ENCODE measurements at regions not wholly inside any gene's neighbourhood (a gene's known extent, or its start where the extent isn't known, plus 50 kb on each side); places are given as distances from the start of the nearest gene placed in this dataset.

DNA sequence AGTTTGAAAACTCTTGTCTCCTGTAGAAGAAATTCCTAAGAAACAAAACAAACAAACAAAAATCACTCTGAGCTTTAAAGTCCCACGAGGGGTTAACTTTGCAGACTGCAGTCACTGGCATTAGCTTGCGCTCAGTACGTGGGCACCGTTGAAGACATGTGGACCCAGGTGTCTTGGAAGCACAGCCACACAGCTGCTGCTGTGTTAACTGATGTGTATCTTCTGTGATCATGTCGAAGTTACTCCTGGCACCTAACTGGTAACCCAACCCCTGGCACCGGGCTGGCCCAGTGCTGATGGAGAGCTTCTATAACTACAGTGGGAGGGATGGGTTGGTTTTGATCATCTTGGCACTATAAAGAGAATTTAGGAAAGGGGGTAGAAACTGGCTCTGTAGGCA is 51.6 kb upstream of the FHL2 start:
- TF ChIP-seq RAD21 (IDR thresholded peaks at IDR 0.05; ENCODE audit: low read depth): no peak
- TF ChIP-seq, protein P1, sequence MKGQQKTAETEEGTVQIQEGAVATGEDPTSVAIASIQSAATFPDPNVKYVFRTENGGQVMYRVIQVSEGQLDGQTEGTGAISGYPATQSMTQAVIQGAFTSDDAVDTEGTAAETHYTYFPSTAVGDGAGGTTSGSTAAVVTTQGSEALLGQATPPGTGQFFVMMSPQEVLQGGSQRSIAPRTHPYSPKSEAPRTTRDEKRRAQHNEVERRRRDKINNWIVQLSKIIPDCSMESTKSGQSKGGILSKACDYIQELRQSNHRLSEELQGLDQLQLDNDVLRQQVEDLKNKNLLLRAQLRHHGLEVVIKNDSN (IDR thresholded peaks at IDR 0.05): no peak
- TF ChIP-seq TAF1 (IDR thresholded peaks at IDR 0.05; ENCODE audit: low read depth): no peak
- TF ChIP-seq, protein P2, sequence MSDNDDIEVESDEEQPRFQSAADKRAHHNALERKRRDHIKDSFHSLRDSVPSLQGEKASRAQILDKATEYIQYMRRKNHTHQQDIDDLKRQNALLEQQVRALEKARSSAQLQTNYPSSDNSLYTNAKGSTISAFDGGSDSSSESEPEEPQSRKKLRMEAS (IDR thresholded peaks at IDR 0.05): no peak
- no peak for TF ChIP-seq CEBPB (IDR thresholded peaks at IDR 0.05)
- TF ChIP-seq, protein P3, sequence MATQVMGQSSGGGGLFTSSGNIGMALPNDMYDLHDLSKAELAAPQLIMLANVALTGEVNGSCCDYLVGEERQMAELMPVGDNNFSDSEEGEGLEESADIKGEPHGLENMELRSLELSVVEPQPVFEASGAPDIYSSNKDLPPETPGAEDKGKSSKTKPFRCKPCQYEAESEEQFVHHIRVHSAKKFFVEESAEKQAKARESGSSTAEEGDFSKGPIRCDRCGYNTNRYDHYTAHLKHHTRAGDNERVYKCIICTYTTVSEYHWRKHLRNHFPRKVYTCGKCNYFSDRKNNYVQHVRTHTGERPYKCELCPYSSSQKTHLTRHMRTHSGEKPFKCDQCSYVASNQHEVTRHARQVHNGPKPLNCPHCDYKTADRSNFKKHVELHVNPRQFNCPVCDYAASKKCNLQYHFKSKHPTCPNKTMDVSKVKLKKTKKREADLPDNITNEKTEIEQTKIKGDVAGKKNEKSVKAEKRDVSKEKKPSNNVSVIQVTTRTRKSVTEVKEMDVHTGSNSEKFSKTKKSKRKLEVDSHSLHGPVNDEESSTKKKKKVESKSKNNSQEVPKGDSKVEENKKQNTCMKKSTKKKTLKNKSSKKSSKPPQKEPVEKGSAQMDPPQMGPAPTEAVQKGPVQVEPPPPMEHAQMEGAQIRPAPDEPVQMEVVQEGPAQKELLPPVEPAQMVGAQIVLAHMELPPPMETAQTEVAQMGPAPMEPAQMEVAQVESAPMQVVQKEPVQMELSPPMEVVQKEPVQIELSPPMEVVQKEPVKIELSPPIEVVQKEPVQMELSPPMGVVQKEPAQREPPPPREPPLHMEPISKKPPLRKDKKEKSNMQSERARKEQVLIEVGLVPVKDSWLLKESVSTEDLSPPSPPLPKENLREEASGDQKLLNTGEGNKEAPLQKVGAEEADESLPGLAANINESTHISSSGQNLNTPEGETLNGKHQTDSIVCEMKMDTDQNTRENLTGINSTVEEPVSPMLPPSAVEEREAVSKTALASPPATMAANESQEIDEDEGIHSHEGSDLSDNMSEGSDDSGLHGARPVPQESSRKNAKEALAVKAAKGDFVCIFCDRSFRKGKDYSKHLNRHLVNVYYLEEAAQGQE (IDR thresholded peaks at IDR 0.05; ENCODE audit: low read depth): no peak
- TF ChIP-seq YY1 (IDR thresholded peaks at IDR 0.05; ENCODE audit: low read depth): no peak
- TF ChIP-seq FOXM1 (IDR thresholded peaks at IDR 0.05; ENCODE audit: borderline replicate concordance, low read depth): no peak
- TF ChIP-seq TCF12 (IDR thresholded peaks at IDR 0.05; ENCODE audit: low read depth): no peak
